Neuronal stem cell (in vitro differentiated cells): ENCODE measurements at regions not wholly inside any gene's neighbourhood (a gene's known extent, or its start where the extent isn't known, plus 50 kb on each side); places are given as distances from the start of the nearest gene placed in this dataset.

Source experiments
- DNase-seq: peaks from one replicate; pipeline ENCODE4 v3.0.0-alpha.2; 2013; ENCODE audit warnings: low spot score
- H2AFZ ChIP-seq: one replicate; pipeline ENCODE4 v1.6.1; 2013; ENCODE audit warnings: mild to moderate bottlenecking, low read length, inconsistent platforms
- H2AK5ac ChIP-seq: 2 replicates; pipeline ENCODE4 v1.6.1; 2013; ENCODE audit warnings: low read depth, mild to moderate bottlenecking, inconsistent platforms, low read length, moderate library complexity, mixed read lengths
- H2BK120ac ChIP-seq: 2 replicates; pipeline ENCODE4 v1.6.1; 2013; ENCODE audit warnings: low read depth, mild to moderate bottlenecking, inconsistent platforms, low read length, moderate library complexity, mixed read lengths
- H2BK12ac ChIP-seq: one replicate; pipeline ENCODE4 v1.6.1; 2013; ENCODE audit warnings: low read length, inconsistent platforms
- H2BK15ac ChIP-seq: 2 replicates; pipeline ENCODE4 v1.6.1; 2013; ENCODE audit warnings: mild to moderate bottlenecking, low read length, inconsistent platforms, mixed read lengths
- H2BK5ac ChIP-seq: one replicate; pipeline ENCODE4 v1.6.1; 2013; ENCODE audit warnings: inconsistent platforms, mild to moderate bottlenecking, low read length, moderate library complexity
- H3K14ac ChIP-seq: one replicate; pipeline ENCODE4 v1.6.1; 2013; ENCODE audit warnings: low read length, inconsistent platforms
- H3K18ac ChIP-seq: 2 replicates; pipeline ENCODE4 v1.6.1; 2013; ENCODE audit warnings: low read length, inconsistent platforms
- H3K23ac ChIP-seq: 2 replicates; pipeline ENCODE4 v1.6.1; 2013; ENCODE audit warnings: low read depth, mild to moderate bottlenecking, mixed read lengths, low read length, inconsistent platforms; ENCODE audit not compliant: poor library complexity
- H3K27ac ChIP-seq: replicated peaks from 3 replicates; pipeline ENCODE4 v1.5.1; 2013; ENCODE audit warnings: low read length, inconsistent platforms
- H3K27me3 ChIP-seq, 3 experiments: 2 replicates each; pipeline ENCODE4 v1.6.1; 2013; ENCODE audit warnings: low read length in 3 of 3, mild to moderate bottlenecking in 2 of 3, inconsistent platforms in 1 of 3, low read depth in 1 of 3, mixed read lengths in 1 of 3, moderate library complexity in 1 of 3; ENCODE audit not compliant: control insufficient read depth in 3 of 3, insufficient read depth in 3 of 3
- H3K36me3 ChIP-seq, 2 donors: replicated peaks in 1 of 2; 2 replicates each; pipeline ENCODE4 v1.6.1; 2013; ENCODE audit warnings: low read length in 2 of 2; ENCODE audit not compliant: control insufficient read depth in 2 of 2, insufficient read depth in 2 of 2
- H3K4ac ChIP-seq: 2 replicates; pipeline ENCODE4 v1.6.1; 2013; ENCODE audit warnings: inconsistent platforms, mild to moderate bottlenecking, low read length, moderate library complexity
- H3K4me1 ChIP-seq, 2 donors: 1 replicate in 1 of 2; 2 replicates in 1 of 2; pipeline ENCODE4 v1.6.1; 2013; ENCODE audit warnings: low read length in 2 of 2, low read depth in 1 of 2; ENCODE audit not compliant: control insufficient read depth in 2 of 2, insufficient read depth in 1 of 2
- H3K4me2 ChIP-seq: one replicate; pipeline ENCODE4 v1.6.1; 2013; ENCODE audit warnings: mild to moderate bottlenecking, low read length, inconsistent platforms; ENCODE audit not compliant: insufficient read depth, poor library complexity, severe bottlenecking
- H3K4me3 ChIP-seq, 2 donors: 2 replicates each; pipeline ENCODE4 v1.5.1; 2013; ENCODE audit warnings: low read length in 2 of 2, mild to moderate bottlenecking in 2 of 2, inconsistent platforms in 1 of 2, moderate library complexity in 1 of 2
- H3K79me1 ChIP-seq: one replicate; pipeline ENCODE4 v1.6.1; 2013; ENCODE audit warnings: low read depth, mild to moderate bottlenecking, inconsistent platforms, low read length, moderate library complexity
- H3K9ac ChIP-seq: one replicate; pipeline ENCODE4 v1.6.1; 2013; ENCODE audit warnings: mild to moderate bottlenecking, low read depth, low read length, inconsistent platforms; ENCODE audit not compliant: poor library complexity
- H3K9me3 ChIP-seq, 2 donors: replicated peaks in 1 of 2; 2 replicates each; pipeline versions ENCODE3 to v1.6.1; 2013; ENCODE audit warnings: low read length in 2 of 2, mild to moderate bottlenecking in 2 of 2, inconsistent platforms in 1 of 2, low read depth in 1 of 2, mixed read lengths in 1 of 2, moderate library complexity in 1 of 2; ENCODE audit not compliant: control insufficient read depth in 2 of 2, insufficient read depth in 1 of 2
- H4K8ac ChIP-seq: one replicate; pipeline ENCODE4 v1.6.1; 2013; ENCODE audit warnings: low read depth, mild to moderate bottlenecking, inconsistent platforms, low read length, moderate library complexity
- H4K91ac ChIP-seq: one replicate; pipeline ENCODE4 v1.6.1; 2013; ENCODE audit warnings: low read length, low read depth, mild to moderate bottlenecking, inconsistent platforms; ENCODE audit not compliant: poor library complexity
- WGBS, 2 donors: extraction: QIAGEN DNeasy Blood & Tissue Kit; methylation state at CpG; one replicate each; pipeline ENCODE4 v1.1.7; 2013; ENCODE audit warnings: missing lambda C conversion rate in 2 of 2, mixed read lengths in 1 of 2; ENCODE audit not compliant: insufficient read length in 2 of 2, insufficient replicate concordance in 1 of 2; ENCODE audit errors: extremely low coverage in 2 of 2; 5-methylcytosine and 5-hydroxymethylcytosine counted together

DNA sequence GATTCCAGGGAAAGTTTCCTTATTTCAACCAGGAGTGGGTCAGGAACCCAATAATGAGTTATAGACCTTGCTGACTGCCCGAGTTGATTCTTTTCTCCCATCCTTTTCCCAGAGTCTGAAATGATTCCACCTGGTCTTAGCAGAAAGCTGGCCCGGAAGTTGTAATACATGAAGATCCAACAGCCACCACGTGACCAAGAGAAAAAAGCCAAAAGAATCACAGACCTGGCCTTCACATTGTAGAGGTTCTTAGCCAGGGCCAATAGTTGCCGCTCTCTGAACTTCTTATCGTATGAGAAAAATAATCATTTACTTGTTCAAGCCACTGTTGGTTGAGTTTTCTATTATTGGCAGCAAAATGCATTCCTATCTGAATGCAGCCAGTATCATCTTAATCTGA, 161.2 kb upstream of the HMGA2 start:
- DNase-seq, result no peak
- no peak overlapping the region for H3K14ac ChIP-seq
- no CpG with 5 or more reads among the region's 5 CpGs for WGBS, 2 donors

GRCh38 chr12:65663648-65664047, 160.6 kb upstream of the HMGA2 start:
- peaks cover 0 to 10% of the 10 kb centered on the region in 2 donors for H3K9me3 ChIP-seq
- H3K14ac ChIP-seq, result no peak overlapping the region
- H3K18ac ChIP-seq, result no peak overlapping the region
- H3K9ac ChIP-seq, result no peak overlapping the region
- no peaks in the 10 kb centered on the region for H3K27me3 ChIP-seq
- H3K23ac ChIP-seq, result no peak overlapping the region
- H3K36me3 ChIP-seq, result no peaks in the 10 kb centered on the region
- H3K27ac ChIP-seq, result no peak overlapping the region
- peaks cover 3% of the 10 kb centered on the region in 2 donors for H3K4me1 ChIP-seq
- no peak overlapping the region for H4K8ac ChIP-seq
- H2AFZ ChIP-seq, result no peak overlapping the region
- no peak overlapping the region for H4K91ac ChIP-seq
- no peak for DNase-seq
- H3K4ac ChIP-seq, result no peak overlapping the region
- no peak overlapping the region for H3K4me2 ChIP-seq
- no peak overlapping the region for H2AK5ac ChIP-seq
- no peak overlapping the region for H2BK5ac ChIP-seq
- H3K79me1 ChIP-seq, result no peaks in the 10 kb centered on the region
- no peak overlapping the region for H2BK15ac ChIP-seq
- no peak overlapping the region for H2BK12ac ChIP-seq
- no CpG with 5 or more reads among the region's 5 CpGs for WGBS, 2 donors
- no peak overlapping the region for H2BK120ac ChIP-seq
- H3K4me3 ChIP-seq, result no peak overlapping the region

More for the DNA sequence above, 161.2 kb upstream of the HMGA2 start:
- Histone ChIP-seq H3K23ac (no peak overlapping the region), H3K27ac (no peak overlapping the region), H3K9me3 (peaks cover 0 to 10% of the 10 kb centered on the region in 2 donors), H3K36me3 (no peaks in the 10 kb centered on the region), H2BK12ac (no peak overlapping the region), H3K18ac (no peak overlapping the region), H4K8ac (no peak overlapping the region), H2BK5ac (no peak overlapping the region), H3K27me3 (no peaks in the 10 kb centered on the region), H2AK5ac (no peak overlapping the region), H4K91ac (no peak overlapping the region), H3K9ac (no peak overlapping the region), H2AFZ (no peak overlapping the region), H2BK120ac (no peak overlapping the region), H2BK15ac (no peak overlapping the region), H3K4me2 (no peak overlapping the region), H3K79me1 (no peaks in the 10 kb centered on the region), H3K4me1 (peaks cover 3% of the 10 kb centered on the region in 2 donors), H3K4ac (no peak overlapping the region), H3K4me3 (no peak overlapping the region)

- DNase-seq, result no peak
- WGBS, 2 donors, result no CpG with 5 or more reads among the region's 3 CpGs
- H3K79me1 ChIP-seq, result no peaks in the 10 kb centered on the region
Measured at GRCh38 chr12:65664715-65665250, 159.5 kb upstream of the HMGA2 start.

GRCh38 chr12:65665817-65666216, 158.5 kb upstream of the HMGA2 start:
- no peaks in the 10 kb centered on the region for H3K27me3 ChIP-seq
- no peak for DNase-seq
- no peak overlapping the region for H4K8ac ChIP-seq
- no peaks in the 10 kb centered on the region for H3K36me3 ChIP-seq
- H3K18ac ChIP-seq, result no peak overlapping the region
- peaks cover 3% of the 10 kb centered on the region in 2 donors for H3K4me1 ChIP-seq
- H3K9me3 ChIP-seq, result peaks cover 0 to 10% of the 10 kb centered on the region in 2 donors
- H3K27ac ChIP-seq, result no peak overlapping the region
- H2BK5ac ChIP-seq, result no peak overlapping the region
- no peak overlapping the region for H3K23ac ChIP-seq
- H3K14ac ChIP-seq, result no peak overlapping the region
- H2BK12ac ChIP-seq, result no peak overlapping the region
- no peaks in the 10 kb centered on the region for H3K79me1 ChIP-seq
- H3K4me3 ChIP-seq, result no peak overlapping the region
- H2BK15ac ChIP-seq, result no peak overlapping the region
- no peak overlapping the region for H2AFZ ChIP-seq
- H3K4me2 ChIP-seq, result no peak overlapping the region
- H3K9ac ChIP-seq, result no peak overlapping the region
- H2BK120ac ChIP-seq, result no peak overlapping the region
- H2AK5ac ChIP-seq, result no peak overlapping the region
- H4K91ac ChIP-seq, result no peak overlapping the region
- no CpG with 5 or more reads among the region's 2 CpGs for WGBS, 2 donors
- H3K4ac ChIP-seq, result no peak overlapping the region

More at GRCh38 chr12:65664715-65665250, 159.5 kb upstream of the HMGA2 start:
- Histone ChIP-seq H3K9me3 (peaks cover 0 to 10% of the 10 kb centered on the region in 2 donors), H3K4me2 (no peak overlapping the region), H3K36me3 (no peaks in the 10 kb centered on the region), H2AK5ac (no peak overlapping the region), H4K8ac (no peak overlapping the region), H3K4me1 (peaks cover 3% of the 10 kb centered on the region in 2 donors), H3K4ac (no peak overlapping the region), H3K27me3 (no peaks in the 10 kb centered on the region), H2BK5ac (no peak overlapping the region), H3K18ac (no peak overlapping the region), H3K23ac (no peak overlapping the region), H2BK120ac (no peak overlapping the region), H3K4me3 (no peak overlapping the region), H2BK12ac (no peak overlapping the region), H2AFZ (no peak overlapping the region), H3K14ac (no peak overlapping the region), H3K9ac (no peak overlapping the region), H4K91ac (no peak overlapping the region), H3K27ac (no peak overlapping the region), H2BK15ac (no peak overlapping the region)
